Glutamatergic neuron (in vitro differentiated cells): ENCODE measurements at regions not wholly inside any gene's neighbourhood (a gene's known extent, or its start where the extent isn't known, plus 50 kb on each side); places are given as distances from the start of the nearest gene placed in this dataset.
"Not testable (repeated sequence)": the region's sequence is repeated elsewhere in the genome, so short reads cannot be mapped to it uniquely, and the experiment has no call there.

Experiments used
- DNase-seq: peaks from one replicate; pipeline ENCODE4 v3.0.0; 2022
- H3K27ac Mint-ChIP-seq: one replicate; pipeline ENCODE4 v1.8.0; 2020; ENCODE audit warnings: mild to moderate bottlenecking, mixed read lengths, inconsistent platforms; ENCODE audit not compliant: unreplicated experiment
- H3K27me3 Mint-ChIP-seq: one replicate; pipeline ENCODE4 v1.8.0; 2020; ENCODE audit warnings: mild to moderate bottlenecking, moderate library complexity, mixed read lengths, inconsistent platforms; ENCODE audit not compliant: unreplicated experiment
- H3K36me3 Mint-ChIP-seq: one replicate; pipeline ENCODE4 v1.8.0; 2020; ENCODE audit warnings: mild to moderate bottlenecking, mixed read lengths, inconsistent platforms; ENCODE audit not compliant: unreplicated experiment
- H3K4me1 Mint-ChIP-seq: one replicate; pipeline ENCODE4 v1.8.0; 2020; ENCODE audit warnings: mild to moderate bottlenecking, low read depth, mixed read lengths, inconsistent platforms; ENCODE audit not compliant: unreplicated experiment
- H3K4me3 Mint-ChIP-seq: one replicate; pipeline ENCODE4 v1.8.0; 2020; ENCODE audit warnings: mild to moderate bottlenecking, mixed read lengths, inconsistent platforms; ENCODE audit not compliant: unreplicated experiment
- H3K9me3 Mint-ChIP-seq: one replicate; pipeline ENCODE4 v1.8.0; 2020; ENCODE audit warnings: mild to moderate bottlenecking, moderate library complexity, mixed read lengths, inconsistent platforms; ENCODE audit not compliant: unreplicated experiment
- TF ChIP-seq, protein P1 (sequence below): fragments of 200-600 bp; sonication (generic); IDR thresholded peaks from one replicate; pipeline ENCODE4 v1.5.0; 2021; ENCODE audit not compliant: partially characterized antibody, unreplicated experiment

DNA sequence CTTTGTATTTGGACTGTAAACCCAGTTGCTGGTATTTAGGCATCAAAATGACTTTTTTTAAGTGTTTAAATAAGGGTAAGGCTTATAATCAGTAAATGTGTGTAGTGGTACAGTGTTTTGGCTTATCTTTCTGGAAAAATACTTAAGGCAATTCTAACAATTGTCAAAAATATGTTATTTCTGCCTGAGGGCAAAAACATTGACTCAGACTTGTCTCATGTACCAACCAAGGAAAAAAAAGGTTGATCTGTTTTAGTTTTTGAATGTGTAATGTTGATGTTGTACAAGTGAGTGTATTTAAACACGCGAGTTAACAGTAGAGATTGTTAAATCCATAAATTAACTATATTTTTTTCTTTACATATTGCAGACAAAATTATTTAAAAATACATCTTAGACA lies 277.8 kb upstream of the TYRP1 start:
- TF ChIP-seq, protein P1, sequence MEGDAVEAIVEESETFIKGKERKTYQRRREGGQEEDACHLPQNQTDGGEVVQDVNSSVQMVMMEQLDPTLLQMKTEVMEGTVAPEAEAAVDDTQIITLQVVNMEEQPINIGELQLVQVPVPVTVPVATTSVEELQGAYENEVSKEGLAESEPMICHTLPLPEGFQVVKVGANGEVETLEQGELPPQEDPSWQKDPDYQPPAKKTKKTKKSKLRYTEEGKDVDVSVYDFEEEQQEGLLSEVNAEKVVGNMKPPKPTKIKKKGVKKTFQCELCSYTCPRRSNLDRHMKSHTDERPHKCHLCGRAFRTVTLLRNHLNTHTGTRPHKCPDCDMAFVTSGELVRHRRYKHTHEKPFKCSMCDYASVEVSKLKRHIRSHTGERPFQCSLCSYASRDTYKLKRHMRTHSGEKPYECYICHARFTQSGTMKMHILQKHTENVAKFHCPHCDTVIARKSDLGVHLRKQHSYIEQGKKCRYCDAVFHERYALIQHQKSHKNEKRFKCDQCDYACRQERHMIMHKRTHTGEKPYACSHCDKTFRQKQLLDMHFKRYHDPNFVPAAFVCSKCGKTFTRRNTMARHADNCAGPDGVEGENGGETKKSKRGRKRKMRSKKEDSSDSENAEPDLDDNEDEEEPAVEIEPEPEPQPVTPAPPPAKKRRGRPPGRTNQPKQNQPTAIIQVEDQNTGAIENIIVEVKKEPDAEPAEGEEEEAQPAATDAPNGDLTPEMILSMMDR: no peak
- H3K36me3 Mint-ChIP-seq: no peaks in the 10 kb centered on the region
- H3K4me3 Mint-ChIP-seq: no peak overlapping the region
- H3K27ac Mint-ChIP-seq: no peak overlapping the region
- no peaks in the 10 kb centered on the region for H3K9me3 Mint-ChIP-seq
- no peak for DNase-seq
- H3K27me3 Mint-ChIP-seq: no peaks in the 10 kb centered on the region
- H3K4me1 Mint-ChIP-seq: no peaks in the 10 kb centered on the region

DNA sequence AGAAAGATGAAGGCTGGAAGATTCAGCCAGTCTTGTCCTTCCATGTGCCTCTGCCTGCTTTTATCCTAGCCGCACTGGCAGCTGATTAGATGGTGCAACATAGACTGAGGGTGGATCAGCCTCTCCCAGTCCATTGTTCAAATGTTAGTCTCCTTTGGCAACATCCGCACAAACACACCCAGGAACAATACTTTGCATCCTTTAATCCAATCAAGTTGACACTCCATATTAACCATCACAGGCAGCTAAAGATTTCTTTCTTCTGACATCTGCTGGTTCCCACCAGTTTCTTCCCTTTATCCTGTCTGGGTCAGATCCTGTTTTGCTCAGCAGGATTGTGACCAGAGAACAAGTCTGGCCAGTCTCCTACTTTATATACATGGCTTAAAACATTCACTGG lies 276.5 kb upstream of the TYRP1 start:
- Mint-ChIP-seq H3K4me1 (no peaks in the 10 kb centered on the region), H3K9me3 (no peaks in the 10 kb centered on the region), H3K36me3 (no peaks in the 10 kb centered on the region), H3K27me3 (no peaks in the 10 kb centered on the region), H3K27ac (no peak overlapping the region), H3K4me3 (no peak overlapping the region)
- no peak for DNase-seq
- TF ChIP-seq, protein P1: no peak

DNA sequence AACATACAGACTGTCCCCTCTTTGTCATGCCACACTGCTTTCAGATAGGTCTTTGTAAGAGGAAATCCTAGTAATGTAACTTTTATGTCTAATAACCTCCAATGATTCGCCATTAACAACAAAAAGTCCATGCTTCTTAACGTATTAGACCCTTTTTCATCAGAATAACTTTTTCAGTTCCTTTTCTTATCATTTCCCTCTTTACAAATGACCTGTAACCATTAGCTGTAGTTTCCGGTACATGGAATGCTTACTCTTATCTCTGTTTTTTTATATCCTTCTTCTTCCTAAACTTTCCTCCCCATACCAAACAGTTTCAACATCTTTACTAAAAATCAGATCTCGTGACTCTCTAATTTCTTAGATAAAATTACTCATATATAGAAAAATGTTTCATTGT lies 268.9 kb upstream of the TYRP1 start:
- H3K27me3 Mint-ChIP-seq: no peaks in the 10 kb centered on the region
- H3K36me3 Mint-ChIP-seq: no peaks in the 10 kb centered on the region
- TF ChIP-seq, protein P1: no peak
- H3K9me3 Mint-ChIP-seq: no peaks in the 10 kb centered on the region
- H3K4me1 Mint-ChIP-seq: peaks cover 3% of the 10 kb centered on the region
- DNase-seq: no peak
- no peak overlapping the region for H3K27ac Mint-ChIP-seq
- no peak overlapping the region for H3K4me3 Mint-ChIP-seq

DNA sequence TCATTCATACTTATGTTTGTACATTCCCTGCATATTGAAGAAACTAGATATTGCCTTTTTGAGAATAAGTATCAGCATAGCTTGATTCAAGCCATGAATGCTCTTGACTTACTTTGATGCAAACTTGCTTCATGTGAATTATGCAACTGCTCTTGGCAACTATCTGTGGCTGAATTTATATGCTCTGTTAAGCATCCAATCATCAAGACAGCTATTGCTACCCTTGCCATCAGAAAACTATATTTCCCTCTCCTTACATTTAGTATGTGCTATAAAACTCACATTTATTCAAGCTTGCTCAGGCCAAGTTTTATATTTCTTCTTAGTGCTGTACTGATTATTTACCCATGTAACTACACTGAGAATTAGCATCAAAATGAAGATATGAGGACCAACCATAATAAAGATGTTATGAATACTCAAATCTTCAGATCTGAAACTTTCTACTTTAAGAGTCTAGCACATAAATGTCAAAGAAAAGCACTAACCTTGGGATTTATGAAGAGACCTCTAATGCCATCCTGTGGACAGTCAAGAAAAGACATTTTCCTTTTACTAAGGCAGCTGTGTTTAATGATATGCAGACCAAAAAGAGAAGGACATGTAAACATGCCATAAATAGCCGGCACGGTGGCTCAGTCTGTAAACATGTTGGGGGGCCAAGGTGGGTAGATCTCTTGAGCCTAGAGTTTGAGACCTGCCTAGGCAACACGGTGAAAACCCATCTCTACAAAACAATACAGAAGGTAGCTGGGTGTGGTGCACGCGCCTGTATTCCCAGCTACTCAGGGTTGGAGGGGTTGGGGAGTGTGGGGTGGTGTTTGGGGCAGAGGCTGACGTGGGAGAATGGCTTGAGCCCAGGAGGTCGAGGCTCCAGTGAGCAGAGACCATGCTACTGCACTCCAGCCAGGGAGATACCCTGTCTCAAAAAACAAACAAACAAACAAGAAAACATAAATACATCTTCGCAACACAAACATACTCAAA lies 267.0 kb upstream of the TYRP1 start:
- H3K9me3 Mint-ChIP-seq: no peaks in the 10 kb centered on the region

DNA sequence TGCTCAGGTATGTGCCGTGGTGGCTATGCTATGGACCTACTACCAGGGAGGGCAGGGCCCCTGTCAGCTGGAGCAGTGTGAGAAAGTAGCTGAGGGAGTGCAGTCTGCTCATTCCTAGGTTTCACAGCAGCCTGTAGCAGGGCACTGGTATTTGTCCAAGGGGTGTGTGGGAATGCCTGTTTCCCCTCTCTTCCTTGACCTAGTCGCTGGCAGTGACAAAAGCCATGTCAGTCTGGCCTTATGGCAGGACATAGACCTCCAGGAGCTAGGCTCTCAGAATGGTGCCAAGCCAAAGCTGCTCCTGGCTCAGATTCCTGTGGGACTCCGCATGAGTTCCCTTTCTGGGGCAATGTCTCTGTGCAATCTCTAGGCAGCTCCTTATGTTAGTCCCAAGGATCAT lies 253.9 kb upstream of the TYRP1 start:
- Mint-ChIP-seq H3K27me3 (peaks cover 3% of the 10 kb centered on the region), H3K36me3 (no peaks in the 10 kb centered on the region), H3K4me3 (no peak overlapping the region), H3K9me3 (no peaks in the 10 kb centered on the region), H3K4me1 (no peaks in the 10 kb centered on the region), H3K27ac (no peak overlapping the region)
- DNase-seq: no peak
- TF ChIP-seq, protein P1: no peak

More for the DNA sequence above, 267.0 kb upstream of the TYRP1 start:
- Mint-ChIP-seq H3K4me3 (no peak overlapping the region), H3K27ac (no peak overlapping the region), H3K36me3 (no peaks in the 10 kb centered on the region), H3K4me1 (peaks cover 3% of the 10 kb centered on the region), H3K27me3 (no peaks in the 10 kb centered on the region)
- TF ChIP-seq, protein P1: peak; percentile 37
- DNase-seq: no peak

DNA sequence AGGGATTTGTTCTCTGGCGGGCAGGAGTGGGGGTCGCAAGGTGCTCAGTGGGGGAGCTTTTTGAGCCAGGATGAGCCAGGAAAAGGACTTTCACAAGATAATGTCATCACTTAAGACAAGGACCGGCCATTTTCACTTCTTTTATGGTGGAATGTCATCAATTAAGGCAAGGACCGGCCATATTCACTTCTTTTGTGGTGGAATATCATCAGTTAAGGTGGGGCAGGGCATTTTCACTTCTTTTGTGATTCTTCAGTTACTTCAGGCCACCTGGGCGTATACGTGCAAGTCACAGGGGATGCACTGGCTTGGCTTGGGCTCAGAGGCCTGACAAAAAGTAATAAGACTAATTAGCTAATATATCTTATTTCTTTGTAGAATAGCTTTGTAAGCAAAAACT lies 252.1 kb upstream of the TYRP1 start:
- H3K9me3 Mint-ChIP-seq, H3K36me3 Mint-ChIP-seq, H3K4me1 Mint-ChIP-seq, H3K27ac Mint-ChIP-seq, DNase-seq, H3K4me3 Mint-ChIP-seq, H3K27me3 Mint-ChIP-seq: not testable (repeated sequence)
